ENCODE measurements at regions not wholly inside any gene's neighbourhood (a gene's known extent, or its start where the extent isn't known, plus 50 kb on each side); places are given as distances from the start of the nearest gene placed in this dataset.
"Not testable (repeated sequence)": the region's sequence is repeated elsewhere in the genome, so short reads cannot be mapped to it uniquely, and the experiment has no call there.

GRCh38 chr18:62442391-62442790, 80.4 kb upstream of the ZCCHC2 start:
- intact Hi-C loops (cut with DNase I) = no loop called here
- DNase-seq (ENCODE audit: low spot score) (no peak), ATAC-seq (no peak)

GRCh38 chr18:62445386-62445917, 77.4 kb upstream of the ZCCHC2 start:
- DNase-seq (ENCODE audit: low spot score) (no peak), ATAC-seq (no peak)
- intact Hi-C loops (cut with DNase I) = no loop called here

- DNase-seq (ENCODE audit: low spot score) = no peak
- ATAC-seq = peak; percentile 52
- intact Hi-C loops (cut with DNase I) = no loop called here
These were observed 76.3 kb upstream of the ZCCHC2 start for GRCh38 chr18:62446511-62446910.

- DNase-seq (ENCODE audit: low spot score) (no peak), ATAC-seq (no peak)
- intact Hi-C loops (cut with DNase I) = no loop called here
These were observed 75.2 kb upstream of the ZCCHC2 start for GRCh38 chr18:62447652-62448051.

GRCh38 chr18:62448426-62448825, 74.4 kb upstream of the ZCCHC2 start:
- no peak for DNase-seq (ENCODE audit: low spot score)
- intact Hi-C loops (cut with DNase I) = no loop called here
- ATAC-seq = no peak

- DNase-seq (ENCODE audit: low spot score) = no peak
- ATAC-seq = no peak
- intact Hi-C loops (cut with DNase I) = no loop called here
These were observed 73.2 kb upstream of the ZCCHC2 start for GRCh38 chr18:62449490-62450104.

GRCh38 chr18:62450175-62450545, 72.7 kb upstream of the ZCCHC2 start:
- intact Hi-C loops (cut with DNase I) = no loop called here
- no peak for DNase-seq (ENCODE audit: low spot score)
- no peak for ATAC-seq

- DNase-seq (ENCODE audit: low spot score) (peak; percentile 63), ATAC-seq (peak; percentile 74)
- intact Hi-C loops (cut with DNase I) = no loop called here
These were observed 72.0 kb upstream of the ZCCHC2 start for GRCh38 chr18:62450546-62451410.

- intact Hi-C loops (cut with DNase I) = no loop called here
- ATAC-seq = no peak
These were observed 70.5 kb upstream of the ZCCHC2 start for GRCh38 chr18:62452280-62452831.

GRCh38 chr18:62453864-62454263, 69.0 kb upstream of the ZCCHC2 start:
- intact Hi-C loops (cut with DNase I) = no loop called here
- ATAC-seq (no peak), DNase-seq (ENCODE audit: low spot score) (no peak)

More at GRCh38 chr18:62452280-62452831, 70.5 kb upstream of the ZCCHC2 start:
- no peak for DNase-seq (ENCODE audit: low spot score)

GRCh38 chr18:62454527-62454926, 68.3 kb upstream of the ZCCHC2 start:
- DNase-seq (ENCODE audit: low spot score) (no peak), ATAC-seq (no peak)
- intact Hi-C loops (cut with DNase I) = no loop called here

GRCh38 chr18:62455222-62455621, 67.6 kb upstream of the ZCCHC2 start:
- intact Hi-C loops (cut with DNase I) = no loop called here
- ATAC-seq = no peak
- no peak for DNase-seq (ENCODE audit: low spot score)

- ATAC-seq (no peak), DNase-seq (ENCODE audit: low spot score) (no peak)
- intact Hi-C loops (cut with DNase I) = no loop called here
These were observed 64.9 kb upstream of the ZCCHC2 start for GRCh38 chr18:62457877-62458276.

- ATAC-seq (no peak), DNase-seq (ENCODE audit: low spot score) (no peak)
- intact Hi-C loops (cut with DNase I) = no loop called here
These were observed 64.5 kb upstream of the ZCCHC2 start for GRCh38 chr18:62458346-62458745.

GRCh38 chr18:62458868-62459716, 63.7 kb upstream of the ZCCHC2 start:
- no peak for ATAC-seq
- intact Hi-C loops (cut with DNase I) = no loop called here
- DNase-seq (ENCODE audit: low spot score) = no peak

GRCh38 chr18:62460851-62461300, 61.9 kb upstream of the ZCCHC2 start:
- DNase-seq (ENCODE audit: low spot score) (no peak), ATAC-seq (peak; percentile 71)
- intact Hi-C loops (cut with DNase I) = no loop called here

- intact Hi-C loops (cut with DNase I) = no loop called here
- ATAC-seq (no peak), DNase-seq (ENCODE audit: low spot score) (no peak)
These were observed 61.2 kb upstream of the ZCCHC2 start for GRCh38 chr18:62461591-62461990.

GRCh38 chr18:62464266-62464665, 58.6 kb upstream of the ZCCHC2 start:
- ATAC-seq = no peak
- no peak for DNase-seq (ENCODE audit: low spot score)
- intact Hi-C loops (cut with DNase I) = no loop called here

GRCh38 chr18:62469131-62469530, 53.7 kb upstream of the ZCCHC2 start:
- DNase-seq (ENCODE audit: low spot score); ATAC-seq; intact Hi-C loops (cut with DNase I): not testable (repeated sequence)
